ENCODE measurements at regions not wholly inside any gene's neighbourhood (a gene's known extent, or its start where the extent isn't known, plus 50 kb on each side); places are given as distances from the start of the nearest gene placed in this dataset.
A peak's percentile ranks its signal among the peaks of the same experiment; 100 is the strongest.

GRCh38 chr6:41404182-41404845 lies 68.9 kb downstream of the NCR2 start:
- DNase-seq = no peak

- no peak for DNase-seq
These were observed 70.7 kb downstream of the NCR2 start for GRCh38 chr6:41405941-41406727.

- DNase-seq = no peak
These were observed 71.5 kb downstream of the NCR2 start for GRCh38 chr6:41406728-41407489.

GRCh38 chr6:41408576-41408975 lies 73.2 kb downstream of the NCR2 start:
- DNase-seq = no peak

- no peak for DNase-seq
These were observed 73.6 kb downstream of the NCR2 start for GRCh38 chr6:41408982-41409381.

- no peak for DNase-seq
These were observed 74.1 kb downstream of the NCR2 start for GRCh38 chr6:41409489-41409888.

GRCh38 chr6:41411961-41412360 lies 76.6 kb downstream of the NCR2 start:
- DNase-seq = no peak

- DNase-seq = no peak
These were observed 77.8 kb downstream of the NCR2 start for GRCh38 chr6:41413250-41413649.

- no peak for DNase-seq
These were observed 81.1 kb downstream of the NCR2 start for GRCh38 chr6:41416501-41416837.

- no peak for DNase-seq
These were observed 83.3 kb downstream of the NCR2 start for GRCh38 chr6:41418741-41419140.

- no peak for DNase-seq
These were observed 84.0 kb downstream of the NCR2 start for GRCh38 chr6:41419385-41419784.

GRCh38 chr6:41420186-41420585 lies 84.8 kb downstream of the NCR2 start:
- no peak for DNase-seq

- DNase-seq = no peak
These were observed 86.8 kb downstream of the NCR2 start for GRCh38 chr6:41422161-41422560.

- no peak for DNase-seq
These were observed 87.6 kb downstream of the NCR2 start for GRCh38 chr6:41423002-41423401.

GRCh38 chr6:41424370-41425058 lies 89.1 kb downstream of the NCR2 start:
- DNase-seq = peak; percentile 89 to 91

- DNase-seq = no peak
These were observed 90.1 kb downstream of the NCR2 start for GRCh38 chr6:41425511-41425910.

GRCh38 chr6:41426438-41426851 lies 91.0 kb downstream of the NCR2 start:
- no peak for DNase-seq

- DNase-seq = no peak
These were observed 91.7 kb downstream of the NCR2 start for GRCh38 chr6:41426888-41427641.

- peak; percentile 18 to 31 for DNase-seq
These were observed 92.4 kb downstream of the NCR2 start for GRCh38 chr6:41427642-41428335.

GRCh38 chr6:41428336-41428995 lies 93.1 kb downstream of the NCR2 start:
- DNase-seq = no peak

- DNase-seq = peak; percentile 59 to 68
These were observed 93.6 kb downstream of the NCR2 start for GRCh38 chr6:41428996-41429421.

Measured in activated CD4-positive, alpha-beta T cell treated with anti-CD3 and anti-CD28 coated beads, Interleukin-2, amount 50 U/mL, for 48 hours (primary cell).